ENCODE measurements at regions not wholly inside any gene's neighbourhood (a gene's known extent, or its start where the extent isn't known, plus 50 kb on each side); places are given as distances from the start of the nearest gene placed in this dataset.

- TF ChIP-seq, protein P1, sequence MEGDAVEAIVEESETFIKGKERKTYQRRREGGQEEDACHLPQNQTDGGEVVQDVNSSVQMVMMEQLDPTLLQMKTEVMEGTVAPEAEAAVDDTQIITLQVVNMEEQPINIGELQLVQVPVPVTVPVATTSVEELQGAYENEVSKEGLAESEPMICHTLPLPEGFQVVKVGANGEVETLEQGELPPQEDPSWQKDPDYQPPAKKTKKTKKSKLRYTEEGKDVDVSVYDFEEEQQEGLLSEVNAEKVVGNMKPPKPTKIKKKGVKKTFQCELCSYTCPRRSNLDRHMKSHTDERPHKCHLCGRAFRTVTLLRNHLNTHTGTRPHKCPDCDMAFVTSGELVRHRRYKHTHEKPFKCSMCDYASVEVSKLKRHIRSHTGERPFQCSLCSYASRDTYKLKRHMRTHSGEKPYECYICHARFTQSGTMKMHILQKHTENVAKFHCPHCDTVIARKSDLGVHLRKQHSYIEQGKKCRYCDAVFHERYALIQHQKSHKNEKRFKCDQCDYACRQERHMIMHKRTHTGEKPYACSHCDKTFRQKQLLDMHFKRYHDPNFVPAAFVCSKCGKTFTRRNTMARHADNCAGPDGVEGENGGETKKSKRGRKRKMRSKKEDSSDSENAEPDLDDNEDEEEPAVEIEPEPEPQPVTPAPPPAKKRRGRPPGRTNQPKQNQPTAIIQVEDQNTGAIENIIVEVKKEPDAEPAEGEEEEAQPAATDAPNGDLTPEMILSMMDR (IDR thresholded peaks at IDR 0.05; ENCODE audit: borderline replicate concordance): no peak
- Histone ChIP-seq H3K36me3 (no peaks in the 10 kb centered on the region), H3K4me3 (no peak overlapping the region), H3K9me3 (replicated peaks) (no peaks in the 10 kb centered on the region), H3K27ac (replicated peaks) (peak overlapping the region; percentile 25), H3K27me3 (ENCODE audit: low read depth) (no peaks in the 10 kb centered on the region), H3K4me1 (peaks cover 4% of the 10 kb centered on the region)
- no peak for DNase-seq
- intact Hi-C loops (cut with micrococcal nuclease): no loop called here
Observed at GRCh38 chr3:73743551-73743950, 118.8 kb upstream of the PDZRN3 start.

GRCh38 chr3:73739791-73740453, 115.2 kb upstream of the PDZRN3 start:
- Histone ChIP-seq H3K9me3 (replicated peaks) (no peaks in the 10 kb centered on the region), H3K4me1 (no peaks in the 10 kb centered on the region), H3K27me3 (ENCODE audit: low read depth) (no peaks in the 10 kb centered on the region), H3K4me3 (no peak overlapping the region), H3K36me3 (no peaks in the 10 kb centered on the region), H3K27ac (replicated peaks) (no peak overlapping the region)
- TF ChIP-seq, protein P1 (IDR thresholded peaks at IDR 0.05; ENCODE audit: borderline replicate concordance): no peak
- no peak for DNase-seq
- intact Hi-C loops (cut with micrococcal nuclease): no loop called here

DNA sequence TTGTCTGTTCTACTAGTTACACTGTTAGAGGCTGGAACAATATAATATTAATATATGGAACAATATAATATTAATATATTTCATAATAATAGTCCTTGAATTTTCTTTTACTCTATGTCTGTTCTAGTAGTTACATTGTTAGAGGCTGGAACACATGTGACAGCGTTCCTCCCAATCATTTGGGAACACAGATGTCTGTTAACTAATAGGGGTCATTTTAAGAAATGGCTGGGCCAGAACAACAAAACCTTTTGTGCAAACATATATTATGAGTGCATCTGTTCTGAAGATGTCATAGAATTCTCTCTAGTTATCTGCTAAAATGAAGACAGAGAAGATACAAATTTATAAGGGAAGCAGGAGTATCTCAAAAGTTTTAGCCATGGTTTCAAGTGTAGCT, 114.0 kb upstream of the PDZRN3 start:
- Histone ChIP-seq H3K4me3 (no peak overlapping the region), H3K4me1 (peaks cover 7% of the 10 kb centered on the region), H3K27ac (replicated peaks) (no peak overlapping the region), H3K36me3 (no peaks in the 10 kb centered on the region), H3K27me3 (ENCODE audit: low read depth) (no peaks in the 10 kb centered on the region), H3K9me3 (replicated peaks) (no peaks in the 10 kb centered on the region)
- TF ChIP-seq, protein P1 (IDR thresholded peaks at IDR 0.05; ENCODE audit: borderline replicate concordance): no peak
- no peak for DNase-seq
- intact Hi-C loops (cut with micrococcal nuclease): no loop called here

DNA sequence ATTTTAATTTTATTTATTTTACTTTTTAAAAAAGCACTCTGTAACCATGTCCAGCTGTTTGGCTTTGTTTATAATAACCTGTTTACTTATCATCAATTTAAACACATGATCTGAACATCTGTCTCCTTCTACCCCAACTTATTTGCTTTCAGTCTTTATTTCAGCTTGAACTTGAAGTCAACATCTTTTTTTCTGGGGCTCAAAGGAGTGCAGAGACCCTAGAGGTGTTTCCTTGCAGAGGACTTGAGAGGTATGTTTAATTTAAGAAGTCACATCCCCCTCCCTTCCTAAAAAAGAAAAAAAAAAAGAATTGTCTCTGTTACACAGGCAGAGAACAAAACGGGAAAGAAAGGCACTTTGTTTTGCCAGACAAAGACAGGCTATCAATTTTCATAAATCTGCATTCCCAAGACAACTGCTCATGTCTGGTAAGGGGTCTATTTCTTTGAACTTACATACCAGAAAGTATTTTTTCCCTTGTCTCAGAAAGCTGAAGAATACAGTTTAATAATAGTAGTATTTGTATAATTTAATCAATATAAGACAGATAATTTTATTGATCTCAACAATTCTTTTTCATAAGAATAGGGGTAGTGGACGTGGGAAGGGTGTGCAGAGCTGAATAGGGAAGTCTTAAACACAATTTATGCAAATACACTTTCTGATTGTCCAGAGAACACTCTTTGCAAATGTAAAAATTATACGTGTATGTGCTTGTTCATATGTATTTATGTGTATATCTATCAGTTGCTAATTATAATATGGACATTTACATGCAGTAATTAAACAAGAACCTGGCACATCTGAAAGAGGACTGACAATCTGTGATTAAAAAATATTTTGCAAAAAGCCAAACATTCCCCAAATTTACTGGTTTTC, 109.7 kb upstream of the PDZRN3 start:
- no peak for DNase-seq
- Histone ChIP-seq H3K27me3 (ENCODE audit: low read depth) (no peaks in the 10 kb centered on the region), H3K4me3 (no peak overlapping the region), H3K27ac (replicated peaks) (no peak overlapping the region), H3K36me3 (no peaks in the 10 kb centered on the region), H3K4me1 (peaks cover 17% of the 10 kb centered on the region), H3K9me3 (replicated peaks) (no peaks in the 10 kb centered on the region)
- intact Hi-C loops (cut with micrococcal nuclease): no loop called here
- TF ChIP-seq, protein P1 (IDR thresholded peaks at IDR 0.05; ENCODE audit: borderline replicate concordance): no peak

- TF ChIP-seq, protein P1 (IDR thresholded peaks at IDR 0.05; ENCODE audit: borderline replicate concordance): no peak
- DNase-seq: no peak
- Histone ChIP-seq H3K4me1 (peaks cover 17% of the 10 kb centered on the region), H3K9me3 (replicated peaks) (no peaks in the 10 kb centered on the region), H3K27ac (replicated peaks) (no peak overlapping the region), H3K36me3 (no peaks in the 10 kb centered on the region), H3K27me3 (ENCODE audit: low read depth) (no peaks in the 10 kb centered on the region), H3K4me3 (no peak overlapping the region)
- intact Hi-C loops (cut with micrococcal nuclease): no loop called here
Observed at GRCh38 chr3:73733746-73734145, 109.0 kb upstream of the PDZRN3 start.

All from left ventricle myocardium inferior (tissue), 1 donor.